CD4-positive, alpha-beta T cell treated with Interleukin-10 for 1 hour (primary cell): ENCODE measurements at regions not wholly inside any gene's neighbourhood (a gene's known extent, or its start where the extent isn't known, plus 50 kb on each side); places are given as distances from the start of the nearest gene placed in this dataset.
"Not testable (repeated sequence)": the region's sequence is repeated elsewhere in the genome, so short reads cannot be mapped to it uniquely, and the experiment has no call there.

Source experiments
- DNase-seq: peaks from one replicate; pipeline ENCODE4 v3.0.0-alpha.2; 2020

DNA sequence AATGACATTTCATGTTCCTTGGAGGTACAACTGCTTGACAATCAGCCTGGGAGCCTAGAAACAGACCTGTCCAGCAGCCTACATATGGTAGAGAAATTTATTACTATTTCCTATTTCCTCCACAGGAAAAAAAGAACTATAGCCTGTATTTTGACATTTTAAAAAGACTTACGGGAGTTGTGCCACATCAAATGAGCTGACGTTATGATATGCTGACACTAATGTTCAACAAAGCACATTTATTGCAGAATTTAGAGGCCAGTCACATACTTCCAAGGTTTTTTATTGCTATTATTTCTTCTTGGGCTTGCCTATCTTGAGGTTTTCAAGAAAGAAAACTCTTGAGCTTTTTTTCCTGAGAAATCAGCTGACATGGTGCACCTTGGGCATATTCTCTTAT lies 305.3 kb downstream of the LRIG3 start:
- no peak for DNase-seq

- no peak for DNase-seq
These were observed 304.7 kb downstream of the LRIG3 start for GRCh38 chr12:58615576-58615975.

- DNase-seq, result no peak
These were observed 303.7 kb downstream of the LRIG3 start for GRCh38 chr12:58616618-58617017.

GRCh38 chr12:58621126-58621525 lies 299.2 kb downstream of the LRIG3 start:
- DNase-seq, result no peak

DNA sequence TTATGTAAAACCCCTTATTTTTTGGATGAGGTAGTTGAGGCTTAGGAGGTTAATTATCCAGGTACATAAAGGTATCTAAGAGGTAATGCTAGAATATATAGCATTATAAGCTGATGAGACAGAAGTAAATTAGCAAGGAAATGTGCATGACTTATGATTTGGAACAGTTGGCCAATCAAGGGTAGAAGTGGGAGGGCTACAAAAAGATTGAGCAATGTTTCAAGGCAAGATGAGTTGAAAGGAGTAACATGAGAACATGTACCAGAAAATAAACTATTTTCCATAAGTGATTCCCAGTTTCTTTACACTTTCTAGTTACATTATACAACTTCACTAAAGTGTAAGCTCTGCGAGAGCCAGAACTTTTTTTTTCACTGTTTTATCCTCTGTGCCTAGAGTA lies 290.9 kb downstream of the LRIG3 start:
- DNase-seq, result no peak

DNA sequence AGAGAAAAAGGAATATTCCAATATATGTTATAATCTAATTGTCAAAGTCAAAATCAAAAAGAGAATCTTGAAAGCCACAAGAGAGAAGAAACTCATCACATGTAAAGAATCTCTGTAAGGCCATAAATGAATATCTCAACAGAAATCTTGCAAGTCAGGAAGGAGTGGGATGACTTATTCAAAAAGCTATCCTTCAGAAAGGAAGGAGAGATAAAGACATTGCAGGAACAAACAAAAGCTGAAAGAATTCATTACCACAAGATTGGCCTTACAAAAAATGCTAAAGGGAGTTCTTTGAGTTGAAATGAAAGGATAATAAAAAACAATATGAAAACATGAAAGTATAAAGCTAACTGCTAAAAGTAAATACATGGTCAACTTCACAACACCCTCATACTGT lies 286.8 kb downstream of the LRIG3 start:
- no peak for DNase-seq

GRCh38 chr12:58639318-58639934 lies 280.9 kb downstream of the LRIG3 start:
- DNase-seq, result no peak

GRCh38 chr12:58640314-58640713 lies 280.0 kb downstream of the LRIG3 start:
- DNase-seq, result no peak

DNA sequence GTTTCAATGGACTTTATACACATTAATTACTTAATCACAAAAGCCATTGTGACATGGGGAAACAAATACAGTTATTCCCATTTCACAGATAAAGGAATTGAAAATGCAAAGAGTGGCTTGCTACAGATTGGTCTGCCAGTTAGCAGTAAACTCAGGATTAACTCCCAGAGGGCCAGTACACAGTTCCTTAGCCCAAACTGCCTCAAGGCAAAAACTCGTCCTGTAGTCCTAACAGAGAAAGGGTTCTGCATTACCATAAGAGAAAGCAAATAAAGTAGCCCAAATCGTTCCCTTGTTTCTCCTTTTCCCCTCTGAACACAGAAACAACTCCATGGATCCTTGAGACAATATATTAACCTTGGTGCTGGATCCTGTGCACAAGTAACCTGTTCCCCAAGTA lies 274.4 kb downstream of the LRIG3 start:
- no peak for DNase-seq

DNA sequence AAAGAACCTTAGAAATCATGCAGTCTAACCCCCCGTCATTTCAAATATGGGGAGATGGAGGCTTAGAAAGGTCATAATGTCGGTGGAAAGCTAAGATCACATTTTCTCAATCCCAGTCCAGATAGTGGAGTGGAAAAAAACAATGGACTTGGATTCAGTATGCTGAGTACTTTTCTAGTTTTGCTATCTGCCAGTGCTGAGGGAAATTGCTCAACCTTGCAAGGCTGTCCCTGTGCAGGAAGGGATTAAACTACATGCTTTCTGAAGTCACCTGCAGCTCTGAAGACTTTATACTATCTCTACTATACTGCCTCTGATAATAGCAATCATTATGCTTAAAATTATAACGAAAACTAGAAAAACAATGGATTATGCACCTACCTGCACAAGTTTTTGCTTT lies 272.8 kb downstream of the LRIG3 start:
- DNase-seq, result no peak

DNA sequence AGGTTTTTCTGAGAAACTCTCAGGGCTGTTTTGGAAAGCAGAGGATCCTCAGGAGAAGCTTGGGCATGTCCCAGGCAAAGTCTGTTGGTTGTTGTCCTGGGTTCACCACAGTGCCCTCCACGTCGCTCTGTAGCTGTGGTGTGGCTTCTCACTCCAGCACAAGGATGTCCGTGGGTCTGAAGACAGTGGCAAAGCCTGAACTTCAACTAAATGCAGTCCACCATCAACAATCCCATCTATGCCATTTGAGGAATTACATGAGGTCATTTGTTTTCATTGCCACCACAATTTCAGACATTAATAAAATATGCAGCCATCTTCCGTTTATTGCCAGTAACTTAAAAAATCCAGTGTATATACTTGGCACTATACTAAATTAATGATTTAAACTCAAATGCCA lies 272.1 kb downstream of the LRIG3 start:
- no peak for DNase-seq

GRCh38 chr12:58651850-58652249 lies 268.5 kb downstream of the LRIG3 start:
- no peak for DNase-seq

- DNase-seq, result no peak
These were observed 266.3 kb downstream of the LRIG3 start for GRCh38 chr12:58654021-58654420.

DNA sequence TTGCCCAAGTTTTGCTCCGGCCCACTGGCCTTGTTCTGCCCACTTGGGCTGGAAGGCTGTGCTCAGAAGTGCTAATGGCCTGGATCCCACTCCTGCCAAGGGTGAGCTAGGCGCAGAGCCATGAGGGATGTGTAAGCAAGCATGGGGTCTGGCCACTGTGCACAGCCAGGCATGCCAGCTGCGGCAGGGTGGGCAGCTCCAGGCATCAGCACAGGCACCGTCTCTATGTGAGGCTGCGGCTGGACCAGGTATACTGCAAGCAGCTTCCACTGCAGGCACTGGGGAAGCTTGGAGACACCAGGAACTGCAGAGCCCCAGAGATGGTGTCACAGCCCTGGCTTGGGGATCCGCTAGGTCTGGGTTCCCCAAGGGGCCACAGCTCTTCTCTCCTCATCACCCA lies 264.9 kb downstream of the LRIG3 start:
- DNase-seq, result no peak

DNA sequence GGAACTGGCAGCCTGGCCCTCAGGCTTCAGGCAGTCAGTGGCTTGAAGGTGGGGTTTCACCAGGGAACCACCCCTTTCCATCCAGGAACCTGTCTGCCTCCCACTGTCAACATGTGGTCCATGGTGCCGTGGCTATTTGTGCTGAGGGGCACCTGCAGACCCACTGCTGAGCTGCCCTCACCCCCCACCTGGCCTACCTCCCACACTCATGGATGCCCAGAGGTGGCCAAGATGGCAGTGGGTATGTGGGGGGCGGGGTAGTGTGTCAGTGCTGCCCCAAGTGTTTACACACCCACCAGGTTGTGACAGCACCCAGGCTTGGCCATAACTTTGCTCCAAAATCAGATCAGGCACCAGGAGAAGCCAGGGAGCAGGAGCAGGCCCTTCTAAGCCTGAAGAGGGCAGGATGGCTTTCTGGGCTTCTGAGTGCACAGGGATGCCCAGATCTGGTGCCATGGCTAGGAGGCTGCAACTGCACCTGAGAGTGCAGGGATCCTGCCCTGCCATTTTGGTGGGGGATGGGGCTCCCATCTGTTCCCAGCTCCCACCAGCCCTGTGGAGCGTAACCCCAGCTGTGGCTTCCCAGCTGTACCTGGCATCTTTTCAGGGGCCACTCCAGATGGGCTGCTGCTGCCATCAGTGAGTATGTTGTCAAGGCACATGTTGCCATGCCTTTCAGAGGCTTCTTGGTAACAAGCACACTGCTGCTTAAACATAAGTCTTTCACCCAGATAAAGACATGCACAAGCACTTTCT lies 263.9 kb downstream of the LRIG3 start:
- DNase-seq, result no peak

DNA sequence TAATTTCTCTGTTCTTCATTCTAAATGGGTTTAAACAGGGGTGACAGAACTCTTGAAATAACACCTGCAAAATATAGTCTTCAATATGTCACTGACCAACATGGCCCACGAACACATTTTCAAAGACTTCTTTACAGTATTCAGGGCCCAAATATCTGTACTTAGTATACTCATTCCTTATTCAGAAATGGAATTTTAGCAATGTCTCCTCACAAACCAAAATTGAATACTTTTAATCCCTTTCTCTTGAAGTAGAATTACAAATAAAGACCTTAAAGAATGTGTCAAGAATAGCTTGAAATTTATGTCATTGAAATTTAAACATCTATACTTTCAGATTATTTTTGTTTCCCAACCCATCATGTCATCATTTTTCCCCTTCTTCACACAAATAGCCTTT lies 263.1 kb downstream of the LRIG3 start:
- no peak for DNase-seq

GRCh38 chr12:58665375-58665774 lies 254.9 kb downstream of the LRIG3 start:
- no peak for DNase-seq

GRCh38 chr12:58668233-58668632 lies 252.1 kb downstream of the LRIG3 start:
- DNase-seq, result no peak

DNA sequence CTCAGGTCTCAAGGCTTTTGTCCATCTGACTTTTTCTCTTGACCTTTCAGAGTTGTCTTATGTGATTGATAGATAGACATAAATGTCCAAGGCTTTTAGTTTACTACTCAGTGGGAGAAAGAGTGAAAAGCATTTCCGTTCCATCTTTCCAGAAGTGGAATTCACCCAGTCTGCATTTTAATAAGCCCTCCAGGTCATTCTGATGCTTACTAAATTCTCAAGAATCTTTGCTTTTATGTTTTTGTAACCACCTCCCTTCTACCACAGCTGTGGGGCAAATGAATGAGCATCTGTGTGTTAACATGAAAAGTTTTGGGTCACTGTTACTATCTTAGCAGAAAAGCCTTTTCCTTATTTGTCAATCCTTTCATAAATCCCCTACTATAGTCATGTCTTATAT lies 251.4 kb downstream of the LRIG3 start:
- no peak for DNase-seq

DNA sequence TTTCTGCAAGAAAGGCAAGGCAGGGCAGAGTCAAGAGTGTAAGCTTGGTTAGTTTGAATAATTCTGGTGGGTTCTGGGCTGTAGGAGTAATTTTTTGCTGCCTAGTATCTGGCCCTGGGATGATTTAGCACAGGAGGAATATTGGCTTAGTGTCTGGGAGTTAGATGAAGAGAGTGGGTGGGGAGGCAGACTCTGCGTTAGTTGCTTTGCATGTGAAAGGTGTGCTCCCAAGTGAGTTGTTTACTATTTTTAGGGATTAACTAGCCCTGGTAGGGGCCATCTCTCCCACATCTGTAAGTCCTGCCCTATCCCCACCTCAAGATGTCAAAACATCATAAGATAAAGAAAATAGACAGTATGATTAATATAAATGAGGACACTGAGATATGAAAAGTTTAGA lies 249.7 kb downstream of the LRIG3 start:
- DNase-seq, result no peak

- no peak for DNase-seq
These were observed 249.1 kb downstream of the LRIG3 start for GRCh38 chr12:58671196-58671595.

GRCh38 chr12:58673021-58673420 lies 247.3 kb downstream of the LRIG3 start:
- DNase-seq, result no peak

DNA sequence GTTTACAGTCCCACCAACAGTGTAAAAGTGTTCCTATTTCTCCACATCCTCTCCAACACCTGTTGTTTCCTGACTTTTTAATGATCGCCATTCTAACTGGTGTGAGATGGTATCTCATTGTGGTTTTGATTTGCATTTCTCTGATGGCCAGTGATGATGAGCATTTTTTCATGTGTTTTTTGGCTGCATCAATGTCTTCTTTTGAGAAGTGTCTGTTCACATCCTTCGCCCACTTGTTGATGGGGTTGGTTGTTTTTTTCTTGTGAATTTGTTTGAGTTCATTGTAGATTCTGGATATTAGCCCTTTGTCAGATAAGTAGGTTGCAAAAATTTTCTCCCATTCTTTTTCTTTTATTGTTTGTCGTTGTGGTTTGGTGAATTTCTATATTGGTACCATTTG lies 242.5 kb downstream of the LRIG3 start:
- DNase-seq, result not testable (repeated sequence)

GRCh38 chr12:58678753-58679152 lies 241.6 kb downstream of the LRIG3 start:
- no peak for DNase-seq

DNA sequence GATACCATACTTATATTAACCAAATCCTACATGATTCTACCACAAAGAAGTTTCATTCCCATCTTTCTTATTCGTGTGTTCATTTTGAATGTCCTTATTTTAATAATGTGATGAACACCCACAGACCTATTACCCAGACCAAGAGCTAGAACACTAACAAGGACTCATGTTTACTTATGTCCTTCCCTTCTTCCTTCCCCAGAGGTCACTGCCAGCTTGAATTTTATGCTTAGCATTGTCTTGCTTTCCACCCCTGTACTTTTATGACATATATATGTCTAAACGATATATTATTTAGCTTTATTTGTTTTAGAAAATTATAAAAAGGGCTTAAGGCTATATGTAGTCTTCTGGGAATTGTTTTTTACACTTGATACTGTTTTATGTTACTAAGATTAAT lies 238.6 kb downstream of the LRIG3 start:
- DNase-seq, result no peak
